ENCODE measurements at regions not wholly inside any gene's neighbourhood (a gene's known extent, or its start where the extent isn't known, plus 50 kb on each side); places are given as distances from the start of the nearest gene placed in this dataset.

GRCh38 chr6:151679941-151680340 lies 127.5 kb upstream of the ESR1 start:
- no peak for DNase-seq (ENCODE audit: low spot score)
- TF ChIP-seq CTCF (conservative IDR thresholded peaks at IDR 0.05; ENCODE audit: low read depth) = no peak
- ChIA-PET POLR2A (ENCODE audit: low non-redundant PET) (no interaction called here), CTCF (interaction anchor here (0.6 to 0.7 kb wide), 3 partner anchors 40 to 312 kb away, joined by 3 to 6 read pairs (median 5); no protein-coding TSS in a partner anchor)
- H3K27ac ChIP-seq = no peak overlapping the region

GRCh38 chr6:151680846-151681432 lies 126.5 kb upstream of the ESR1 start:
- no peak overlapping the region for H3K27ac ChIP-seq
- POLR2A ChIA-PET (ENCODE audit: low non-redundant PET) = no interaction called here
- no peak for TF ChIP-seq CTCF (conservative IDR thresholded peaks at IDR 0.05; ENCODE audit: low read depth)
- DNase-seq (ENCODE audit: low spot score) = no peak
- CTCF ChIA-PET = no interaction called here

GRCh38 chr6:151681433-151682059 lies 125.9 kb upstream of the ESR1 start:
- ChIA-PET POLR2A (ENCODE audit: low non-redundant PET) (no interaction called here), CTCF (no interaction called here)
- no peak for DNase-seq (ENCODE audit: low spot score)
- H3K27ac ChIP-seq = no peak overlapping the region
- TF ChIP-seq CTCF (conservative IDR thresholded peaks at IDR 0.05; ENCODE audit: low read depth) = no peak

- no peak for TF ChIP-seq CTCF (conservative IDR thresholded peaks at IDR 0.05; ENCODE audit: low read depth)
- no peak for DNase-seq (ENCODE audit: low spot score)
- POLR2A ChIA-PET (ENCODE audit: low non-redundant PET) = no interaction called here
- CTCF ChIA-PET = no interaction called here
- no peak overlapping the region for H3K27ac ChIP-seq
These were observed 125.2 kb upstream of the ESR1 start for GRCh38 chr6:151682251-151682650.

GRCh38 chr6:151682922-151683321 lies 124.6 kb upstream of the ESR1 start:
- POLR2A ChIA-PET (ENCODE audit: low non-redundant PET) = no interaction called here
- CTCF ChIA-PET = no interaction called here
- no peak for TF ChIP-seq CTCF (conservative IDR thresholded peaks at IDR 0.05; ENCODE audit: low read depth)
- DNase-seq (ENCODE audit: low spot score) = no peak
- H3K27ac ChIP-seq = no peak overlapping the region

- ChIA-PET CTCF (no interaction called here), POLR2A (ENCODE audit: low non-redundant PET) (no interaction called here)
- H3K27ac ChIP-seq = no peak overlapping the region
- no peak for DNase-seq (ENCODE audit: low spot score)
- no peak for TF ChIP-seq CTCF (conservative IDR thresholded peaks at IDR 0.05; ENCODE audit: low read depth)
These were observed 124.1 kb upstream of the ESR1 start for GRCh38 chr6:151683381-151683780.
